ENCODE measurements at regions not wholly inside any gene's neighbourhood (a gene's known extent, or its start where the extent isn't known, plus 50 kb on each side); places are given as distances from the start of the nearest gene placed in this dataset.

DNA sequence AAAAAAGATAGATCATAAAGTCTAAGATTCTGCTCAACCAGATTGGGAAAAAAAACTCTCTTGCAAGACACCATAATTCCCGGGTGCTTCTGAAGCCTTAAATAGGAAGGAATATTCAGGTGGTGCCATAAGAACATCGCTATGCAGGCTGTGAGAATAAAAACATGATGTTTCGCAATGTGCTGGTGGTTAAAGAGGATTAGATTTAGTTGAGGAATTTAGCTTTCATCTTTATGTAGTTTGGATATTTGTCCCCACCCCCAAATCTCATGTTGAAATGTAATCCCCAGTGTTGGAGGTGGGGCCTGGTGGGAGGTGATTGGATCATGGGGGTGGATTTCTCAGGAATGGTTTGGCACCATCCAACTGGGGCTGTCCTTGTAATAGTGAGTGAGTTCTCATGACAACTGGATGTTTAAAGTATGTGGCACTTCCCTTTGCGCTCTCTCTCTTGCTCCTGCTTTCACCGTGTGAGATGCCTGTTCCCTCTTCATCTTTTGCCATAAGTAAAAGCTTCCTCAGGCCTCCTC lies 132.2 kb downstream of the AKAIN1 start (continued):
- TF ChIP-seq MAX (IDR thresholded peaks at IDR 0.05) (no peak), EGR1 (IDR thresholded peaks at IDR 0.05; ENCODE audit: low read depth in 2 of 2) (no peak), FOXA2 (IDR thresholded peaks at IDR 0.05) (no peak), FOXA1 (IDR thresholded peaks at IDR 0.05) (no peak)

DNA sequence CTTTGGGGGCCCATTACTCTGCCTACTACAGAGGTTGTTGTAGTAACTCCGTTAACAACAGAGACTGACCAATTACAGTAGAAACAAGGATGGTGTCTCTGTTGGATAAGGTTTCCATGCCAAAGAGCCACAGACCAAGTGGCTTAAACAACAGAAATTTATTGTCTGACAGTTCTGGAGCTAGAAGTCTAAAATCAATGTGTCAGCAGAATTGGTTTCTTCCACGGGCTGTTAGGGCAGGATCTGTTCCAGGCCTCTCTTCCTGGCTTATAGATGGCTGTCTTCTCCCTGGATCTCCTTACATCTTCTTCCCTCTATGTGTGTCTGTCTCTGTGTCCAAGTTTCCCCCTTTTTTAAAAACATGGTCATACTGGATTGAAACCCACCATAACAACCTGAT lies 135.3 kb downstream of the AKAIN1 start:
- H3K9me3 ChIP-seq (ENCODE audit: control insufficient read depth in 4 of 4, low read length in 3 of 4) = no peaks in the 10 kb centered on the region
- no peaks in the 10 kb centered on the region for H3K4me1 ChIP-seq (ENCODE audit: control insufficient read depth in 4 of 4, insufficient read depth in 4 of 4, low read length in 3 of 4)
- H3K4me3 ChIP-seq (ENCODE audit: low read depth in 1 of 3, low read length in 3 of 3) = no peak overlapping the region
- 70% methylated on average over 2 of the region's 2 CpGs for WGBS
- DNase-seq (ENCODE audit: low spot score) = no peak
- H3K9ac ChIP-seq (ENCODE audit: low read depth in 1 of 2, low read length in 2 of 2) = no peak overlapping the region
- TF ChIP-seq TAF1 (conservative IDR thresholded peaks at IDR 0.05) (no peak), JUND (IDR thresholded peaks at IDR 0.05) (no peak), HNF4G (IDR thresholded peaks at IDR 0.05) (no peak), FOXA1 (IDR thresholded peaks at IDR 0.05) (no peak), SP1 (IDR thresholded peaks at IDR 0.05) (no peak), CTCF (IDR thresholded peaks at IDR 0.05; ENCODE audit: low read depth, low read length, missing input control) (no peak), REST (IDR thresholded peaks at IDR 0.05) (no peak), GABPA (IDR thresholded peaks at IDR 0.05 in 1 of 2, conservative IDR thresholded peaks at IDR 0.05 in 1 of 2) (no peak), YY1 (IDR thresholded peaks at IDR 0.05) (no peak), EGR1 (IDR thresholded peaks at IDR 0.05; ENCODE audit: low read depth in 2 of 2) (no peak), ATF3 (IDR thresholded peaks at IDR 0.05) (no peak), HNF4A (conservative IDR thresholded peaks at IDR 0.05) (no peak), RXRA (IDR thresholded peaks at IDR 0.05) (no peak), MAX (IDR thresholded peaks at IDR 0.05) (no peak)
- H3K27ac ChIP-seq (ENCODE audit: low read depth in 1 of 2, low read length in 2 of 2) = no peak overlapping the region
- H3K27me3 ChIP-seq (ENCODE audit: control insufficient read depth in 4 of 4, insufficient read depth in 4 of 4, low read length in 3 of 4) = no peaks in the 10 kb centered on the region
- no peaks in the 10 kb centered on the region for H3K36me3 ChIP-seq (ENCODE audit: control insufficient read depth in 4 of 4, insufficient read depth in 3 of 4, low read depth in 1 of 4, low read length in 3 of 4)

- WGBS = 83% methylated on average over 3 of the region's 3 CpGs
- no peak for TF ChIP-seq FOXA1 (IDR thresholded peaks at IDR 0.05)
- TF ChIP-seq, protein P1, sequence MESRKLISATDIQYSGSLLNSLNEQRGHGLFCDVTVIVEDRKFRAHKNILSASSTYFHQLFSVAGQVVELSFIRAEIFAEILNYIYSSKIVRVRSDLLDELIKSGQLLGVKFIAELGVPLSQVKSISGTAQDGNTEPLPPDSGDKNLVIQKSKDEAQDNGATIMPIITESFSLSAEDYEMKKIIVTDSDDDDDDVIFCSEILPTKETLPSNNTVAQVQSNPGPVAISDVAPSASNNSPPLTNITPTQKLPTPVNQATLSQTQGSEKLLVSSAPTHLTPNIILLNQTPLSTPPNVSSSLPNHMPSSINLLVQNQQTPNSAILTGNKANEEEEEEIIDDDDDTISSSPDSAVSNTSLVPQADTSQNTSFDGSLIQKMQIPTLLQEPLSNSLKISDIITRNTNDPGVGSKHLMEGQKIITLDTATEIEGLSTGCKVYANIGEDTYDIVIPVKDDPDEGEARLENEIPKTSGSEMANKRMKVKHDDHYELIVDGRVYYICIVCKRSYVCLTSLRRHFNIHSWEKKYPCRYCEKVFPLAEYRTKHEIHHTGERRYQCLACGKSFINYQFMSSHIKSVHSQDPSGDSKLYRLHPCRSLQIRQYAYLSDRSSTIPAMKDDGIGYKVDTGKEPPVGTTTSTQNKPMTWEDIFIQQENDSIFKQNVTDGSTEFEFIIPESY (IDR thresholded peaks at IDR 0.05) = no peak
- no peak for TF ChIP-seq SP1 (IDR thresholded peaks at IDR 0.05)
- TF ChIP-seq HNF4G (IDR thresholded peaks at IDR 0.05) = no peak
- TF ChIP-seq HNF4A (conservative IDR thresholded peaks at IDR 0.05) = no peak
- no peak for TF ChIP-seq NR2F2 (IDR thresholded peaks at IDR 0.05)
- no peak for TF ChIP-seq ATF3 (IDR thresholded peaks at IDR 0.05)
- TF ChIP-seq YY1 (IDR thresholded peaks at IDR 0.05) = no peak
- TF ChIP-seq CTCF (IDR thresholded peaks at IDR 0.05; ENCODE audit: low read depth, low read length, missing input control) = no peak
- no peak for TF ChIP-seq RXRA (IDR thresholded peaks at IDR 0.05)
- H3K27me3 ChIP-seq (ENCODE audit: control insufficient read depth in 4 of 4, insufficient read depth in 4 of 4, low read length in 3 of 4) = no peaks in the 10 kb centered on the region
Measured at GRCh38 chr18:5060543-5060942, 136.5 kb downstream of the AKAIN1 start.

More at GRCh38 chr18:5060543-5060942, 136.5 kb downstream of the AKAIN1 start:
- H3K9ac ChIP-seq (ENCODE audit: low read depth in 1 of 2, low read length in 2 of 2) = no peak overlapping the region
- H3K36me3 ChIP-seq (ENCODE audit: control insufficient read depth in 4 of 4, insufficient read depth in 3 of 4, low read depth in 1 of 4, low read length in 3 of 4) = no peaks in the 10 kb centered on the region
- no peak overlapping the region for H3K27ac ChIP-seq (ENCODE audit: low read depth in 1 of 2, low read length in 2 of 2)
- no peak for DNase-seq (ENCODE audit: low spot score)
- no peaks in the 10 kb centered on the region for H3K9me3 ChIP-seq (ENCODE audit: control insufficient read depth in 4 of 4, low read length in 3 of 4)
- H3K4me1 ChIP-seq (ENCODE audit: control insufficient read depth in 4 of 4, insufficient read depth in 4 of 4, low read length in 3 of 4) = no peaks in the 10 kb centered on the region
- no peak overlapping the region for H3K4me3 ChIP-seq (ENCODE audit: low read depth in 1 of 3, low read length in 3 of 3)

Data from liver (tissue), 8 donors.